Esophagus muscularis mucosa (tissue), 4 donors: ENCODE measurements at regions not wholly inside any gene's neighbourhood (a gene's known extent, or its start where the extent isn't known, plus 50 kb on each side); places are given as distances from the start of the nearest gene placed in this dataset.

ENCODE experiments used
- DNase-seq: peaks from one replicate; pipeline ENCODE4 v3.0.0-alpha.2; 2017; ENCODE audit errors: extremely low spot score
- H3K27ac ChIP-seq, 4 donors: fragments of 200-600 bp; sonication (generic); replicated peaks in 1 of 4; 1 replicate in 3 of 4; 2 replicates in 1 of 4; pipeline ENCODE4 v1.5.1; 2016 to 2019; ENCODE audit warnings: mild to moderate bottlenecking in 1 of 4
- H3K27me3 ChIP-seq, 4 donors: fragments of 200-600 bp; sonication (generic); one replicate each; pipeline versions ENCODE4 v1.5.1 to v1.6.0; 2016 to 2019
- H3K36me3 ChIP-seq, 4 donors: fragments of 200-600 bp; sonication (generic); one replicate each; pipeline ENCODE4 v1.5.1; 2016 to 2019
- H3K4me1 ChIP-seq, 4 donors: fragments of 200-600 bp; sonication (generic); one replicate each; pipeline ENCODE4 v1.5.1; 2016 to 2019
- H3K4me3 ChIP-seq, 4 donors: fragments of 200-600 bp; sonication (generic); 1 replicate in 2 of 4; 2 replicates in 2 of 4; pipeline ENCODE4 v1.5.1; 2016 to 2019; ENCODE audit warnings: mild to moderate bottlenecking in 4 of 4, moderate library complexity in 1 of 4
- H3K9me3 ChIP-seq, 4 donors: fragments of 200-600 bp; sonication (generic); 1 replicate in 3 of 4; 2 replicates in 1 of 4; pipeline ENCODE4 v1.5.1; 2016 to 2019
- EP300 ChIP-seq: sonication (generic); formaldehyde crosslinking; IDR thresholded peaks from one replicate; pipeline ENCODE4 v1.6.1; 2017; ENCODE audit warnings: antibody characterized with exemption
- POLR2A ChIP-seq: fragments of 450-650 bp; IDR thresholded peaks from one replicate; pipeline ENCODE4 v1.6.1; 2017; ENCODE audit warnings: antibody characterized with exemption, moderate library complexity, mild to moderate bottlenecking, low read depth
- POLR2AphosphoS5 ChIP-seq, 2 donors: sonication (generic); formaldehyde crosslinking; IDR thresholded peaks; one replicate each; pipeline ENCODE4 v1.6.1; 2017; ENCODE audit warnings: antibody characterized with exemption in 2 of 2
- WGBS: methylation state at CpG from one replicate; pipeline ENCODE4 v1.1.5; 2018; 5-methylcytosine and 5-hydroxymethylcytosine counted together
- intact Hi-C: fragments of 100-400 bp; cut with DNase I; formaldehyde crosslinking; loops from one replicate; pipeline ENCODE4 v1.15.1; 2023
- TF ChIP-seq, protein P1 (sequence below), 3 experiments: fragments of 200-600 bp in 2 of 3; fragments of 450-650 bp in 1 of 3; sonication (generic) in 2 of 3; IDR thresholded peaks; one replicate each; pipeline ENCODE4 v1.5.1; 2017 to 2019; ENCODE audit warnings: antibody characterized with exemption in 3 of 3, mild to moderate bottlenecking in 2 of 3, moderate library complexity in 1 of 3

DNA sequence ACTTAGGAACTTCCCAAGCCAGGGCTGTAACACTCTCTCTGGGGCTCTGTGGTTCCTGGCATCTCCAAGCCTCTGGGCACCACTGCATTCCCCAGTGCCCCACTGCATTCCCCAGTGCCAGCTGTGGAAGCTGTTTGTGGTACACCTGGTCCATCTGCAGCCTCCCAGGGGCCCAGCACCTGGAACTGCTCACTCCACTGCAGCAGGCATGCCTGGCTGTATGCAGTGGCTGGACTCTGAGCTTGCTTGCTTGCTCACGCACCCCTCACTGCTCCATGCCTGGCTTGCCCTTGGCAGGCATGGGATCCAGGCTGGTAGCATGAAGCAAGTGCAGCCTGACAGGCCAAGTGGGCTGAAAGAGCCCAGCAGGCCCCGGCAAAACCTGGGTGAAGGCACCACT, 512.1 kb downstream of the SQOR start:
- Histone ChIP-seq H3K27me3 (no peaks in the 10 kb centered on the region), H3K4me3 (no peak overlapping the region), H3K27ac (no peak overlapping the region), H3K36me3 (no peaks in the 10 kb centered on the region), H3K4me1 (no peaks in the 10 kb centered on the region), H3K9me3 (peaks cover 0 to 7% (median 2%) of the 10 kb centered on the region in 4 donors)
- intact Hi-C loops = no loop called here
- TF ChIP-seq POLR2AphosphoS5 (IDR thresholded peaks at IDR 0.05) = no peak
- TF ChIP-seq, protein P1, sequence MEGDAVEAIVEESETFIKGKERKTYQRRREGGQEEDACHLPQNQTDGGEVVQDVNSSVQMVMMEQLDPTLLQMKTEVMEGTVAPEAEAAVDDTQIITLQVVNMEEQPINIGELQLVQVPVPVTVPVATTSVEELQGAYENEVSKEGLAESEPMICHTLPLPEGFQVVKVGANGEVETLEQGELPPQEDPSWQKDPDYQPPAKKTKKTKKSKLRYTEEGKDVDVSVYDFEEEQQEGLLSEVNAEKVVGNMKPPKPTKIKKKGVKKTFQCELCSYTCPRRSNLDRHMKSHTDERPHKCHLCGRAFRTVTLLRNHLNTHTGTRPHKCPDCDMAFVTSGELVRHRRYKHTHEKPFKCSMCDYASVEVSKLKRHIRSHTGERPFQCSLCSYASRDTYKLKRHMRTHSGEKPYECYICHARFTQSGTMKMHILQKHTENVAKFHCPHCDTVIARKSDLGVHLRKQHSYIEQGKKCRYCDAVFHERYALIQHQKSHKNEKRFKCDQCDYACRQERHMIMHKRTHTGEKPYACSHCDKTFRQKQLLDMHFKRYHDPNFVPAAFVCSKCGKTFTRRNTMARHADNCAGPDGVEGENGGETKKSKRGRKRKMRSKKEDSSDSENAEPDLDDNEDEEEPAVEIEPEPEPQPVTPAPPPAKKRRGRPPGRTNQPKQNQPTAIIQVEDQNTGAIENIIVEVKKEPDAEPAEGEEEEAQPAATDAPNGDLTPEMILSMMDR (IDR thresholded peaks at IDR 0.05) = no peak
- no peak for TF ChIP-seq POLR2A
- TF ChIP-seq EP300 = no peak
- 100% methylated on average over 1 of the region's 2 CpGs for WGBS
- DNase-seq = no peak

DNA sequence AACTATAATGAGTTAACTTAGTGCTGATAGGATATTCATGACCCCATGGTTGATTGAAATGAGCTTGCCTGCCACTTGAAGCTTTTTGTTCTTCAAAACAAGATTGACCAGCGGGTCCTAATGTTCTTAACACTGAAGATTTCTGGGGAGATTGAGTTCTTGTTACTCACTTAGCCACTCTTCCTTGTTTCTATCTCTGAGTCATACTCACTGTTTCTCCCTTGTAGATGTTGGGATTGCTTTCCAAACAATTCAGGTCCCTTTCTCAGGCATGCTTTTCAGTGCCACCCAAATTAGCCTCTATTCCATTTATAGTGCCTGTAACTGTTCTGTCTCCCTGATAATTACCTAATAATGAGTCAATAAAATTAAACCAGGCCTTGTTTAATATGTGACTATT, 517.0 kb downstream of the SQOR start:
- H3K27ac ChIP-seq = no peak overlapping the region
- H3K36me3 ChIP-seq = no peaks in the 10 kb centered on the region
- H3K4me1 ChIP-seq = no peaks in the 10 kb centered on the region
- intact Hi-C loops = no loop called here
- DNase-seq = no peak
- H3K27me3 ChIP-seq = no peaks in the 10 kb centered on the region
- TF ChIP-seq POLR2AphosphoS5 (IDR thresholded peaks at IDR 0.05) (no peak), EP300 (no peak), POLR2A (no peak)
- TF ChIP-seq, protein P1 (IDR thresholded peaks at IDR 0.05) = no peak
- peaks cover 0 to 4% (median 0%) of the 10 kb centered on the region in 4 donors for H3K9me3 ChIP-seq
- 97% methylated on average over 1 of the region's 1 CpG for WGBS
- no peak overlapping the region for H3K4me3 ChIP-seq

DNA sequence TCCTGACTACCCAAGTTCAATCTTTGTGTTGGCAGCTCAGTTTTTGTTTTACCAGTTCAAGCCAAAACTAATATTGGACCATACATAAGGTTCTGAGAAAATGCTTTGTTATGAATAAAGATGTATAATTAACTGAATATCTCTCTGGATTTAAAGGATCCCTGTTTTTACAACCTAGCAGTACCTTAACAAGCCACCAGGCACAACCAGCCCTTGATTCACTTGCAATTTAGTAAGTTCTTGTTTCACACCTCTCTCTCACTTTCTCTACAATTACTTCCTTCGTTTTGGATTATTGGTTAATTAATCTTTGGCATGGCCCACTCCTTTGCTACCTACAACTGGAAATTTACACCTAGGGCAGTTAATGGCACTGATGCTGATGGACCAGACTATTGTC, 531.9 kb downstream of the SQOR start:
- Histone ChIP-seq H3K4me1 (no peaks in the 10 kb centered on the region), H3K9me3 (peaks cover 0 to 31% (median 16%) of the 10 kb centered on the region in 4 donors), H3K4me3 (no peak overlapping the region), H3K36me3 (no peaks in the 10 kb centered on the region), H3K27me3 (no peaks in the 10 kb centered on the region), H3K27ac (no peak overlapping the region)
- TF ChIP-seq EP300 (no peak), POLR2A (no peak), POLR2AphosphoS5 (IDR thresholded peaks at IDR 0.05) (no peak)
- TF ChIP-seq, protein P1 (IDR thresholded peaks at IDR 0.05) = no peak
- intact Hi-C loops = no loop called here
- no peak for DNase-seq
- 54% methylated on average over 1 of the region's 1 CpG for WGBS

DNA sequence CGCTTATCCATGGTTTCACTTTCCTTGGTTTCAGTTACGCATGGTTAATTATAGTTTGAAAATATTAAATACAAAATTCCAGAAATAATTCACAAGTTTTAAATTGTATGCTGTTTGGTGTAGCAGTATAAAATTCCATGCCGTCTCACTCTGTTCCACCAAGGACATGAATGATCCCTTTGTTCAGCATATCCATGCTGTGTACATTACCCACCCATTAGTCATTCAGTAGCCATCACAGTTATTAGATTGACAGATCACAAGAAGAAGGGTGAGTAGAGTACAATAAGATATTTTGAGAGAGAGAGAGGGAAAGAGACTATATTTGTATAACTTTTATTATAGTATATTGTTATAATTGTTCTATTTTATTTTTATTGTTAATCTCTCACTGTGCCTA, 535.5 kb downstream of the SQOR start:
- DNase-seq = no peak
- Histone ChIP-seq H3K27ac (no peak overlapping the region), H3K4me3 (no peak overlapping the region), H3K27me3 (no peaks in the 10 kb centered on the region), H3K9me3 (peaks cover 0 to 19% (median 15%) of the 10 kb centered on the region in 4 donors), H3K36me3 (no peaks in the 10 kb centered on the region), H3K4me1 (no peaks in the 10 kb centered on the region)
- TF ChIP-seq POLR2AphosphoS5 (IDR thresholded peaks at IDR 0.05) = no peak
- TF ChIP-seq EP300 = no peak
- TF ChIP-seq POLR2A = no peak
- TF ChIP-seq, protein P1 (IDR thresholded peaks at IDR 0.05) = no peak
- intact Hi-C loops = no loop called here
- 91% methylated on average over 3 of the region's 3 CpGs for WGBS

DNA sequence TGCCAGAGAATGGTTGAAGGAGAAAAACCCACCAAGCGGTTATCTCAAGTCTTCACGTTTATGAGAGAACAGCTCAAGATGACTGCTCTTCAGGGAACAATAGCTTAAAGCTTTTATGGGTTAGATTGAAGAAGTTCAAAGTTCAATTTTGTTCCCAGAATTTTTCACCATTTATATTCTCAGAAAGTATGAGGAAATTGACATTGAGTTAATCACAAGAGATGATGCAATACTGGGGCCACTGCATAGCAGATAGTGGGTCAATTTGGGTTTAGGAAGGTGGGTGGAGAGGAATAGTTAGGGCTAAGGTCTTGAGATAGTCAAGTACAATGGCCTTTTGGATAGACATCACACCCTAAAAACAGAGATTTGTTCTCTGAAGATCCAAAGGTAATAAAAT, 539.3 kb downstream of the SQOR start:
- 86% methylated on average over 2 of the region's 2 CpGs for WGBS
- intact Hi-C loops = no loop called here
- TF ChIP-seq, protein P1 (IDR thresholded peaks at IDR 0.05) = no peak
- TF ChIP-seq POLR2A (no peak), EP300 (no peak), POLR2AphosphoS5 (IDR thresholded peaks at IDR 0.05) (no peak)

More for the DNA sequence above, 539.3 kb downstream of the SQOR start:
- Histone ChIP-seq H3K27ac (no peak overlapping the region), H3K4me3 (no peak overlapping the region), H3K36me3 (no peaks in the 10 kb centered on the region), H3K27me3 (no peaks in the 10 kb centered on the region), H3K4me1 (no peaks in the 10 kb centered on the region), H3K9me3 (peaks cover 0 to 19% (median 15%) of the 10 kb centered on the region in 4 donors)
- no peak for DNase-seq
